Nephron (organoid): ENCODE measurements at regions not wholly inside any gene's neighbourhood (a gene's known extent, or its start where the extent isn't known, plus 50 kb on each side); places are given as distances from the start of the nearest gene placed in this dataset.

ENCODE experiments used
- H3K27ac Mint-ChIP-seq, 3 experiments: 2 replicates each; pipeline ENCODE4 v1.8.0; 2020; ENCODE audit warnings: mixed read lengths in 3 of 3, mild to moderate bottlenecking in 2 of 3, moderate library complexity in 1 of 3
- H3K27me3 Mint-ChIP-seq: 2 replicates; pipeline ENCODE4 v1.8.0; 2021; ENCODE audit warnings: low read depth, mild to moderate bottlenecking, moderate library complexity, mixed read lengths
- H3K36me3 Mint-ChIP-seq: 2 replicates; pipeline ENCODE4 v1.8.0; 2020; ENCODE audit warnings: low read depth, mixed read lengths
- H3K4me1 Mint-ChIP-seq: 2 replicates; pipeline ENCODE4 v1.8.0; 2020; ENCODE audit warnings: mixed read lengths
- H3K4me3 Mint-ChIP-seq, 3 experiments: 2 replicates each; pipeline ENCODE4 v1.8.0; 2020; ENCODE audit warnings: mild to moderate bottlenecking in 3 of 3, mixed read lengths in 3 of 3, moderate library complexity in 2 of 3
- H3K9me3 Mint-ChIP-seq: 2 replicates; pipeline ENCODE4 v1.8.0; 2020; ENCODE audit warnings: mixed read lengths
- TF ChIP-seq, protein P1 (sequence below), 3 experiments: fragments of 200-600 bp; sonication (generic); IDR thresholded peaks; one replicate each; pipeline ENCODE4 v1.5.0; 2021; ENCODE audit warnings: antibody characterized with exemption in 3 of 3; ENCODE audit not compliant: unreplicated experiment in 3 of 3

DNA sequence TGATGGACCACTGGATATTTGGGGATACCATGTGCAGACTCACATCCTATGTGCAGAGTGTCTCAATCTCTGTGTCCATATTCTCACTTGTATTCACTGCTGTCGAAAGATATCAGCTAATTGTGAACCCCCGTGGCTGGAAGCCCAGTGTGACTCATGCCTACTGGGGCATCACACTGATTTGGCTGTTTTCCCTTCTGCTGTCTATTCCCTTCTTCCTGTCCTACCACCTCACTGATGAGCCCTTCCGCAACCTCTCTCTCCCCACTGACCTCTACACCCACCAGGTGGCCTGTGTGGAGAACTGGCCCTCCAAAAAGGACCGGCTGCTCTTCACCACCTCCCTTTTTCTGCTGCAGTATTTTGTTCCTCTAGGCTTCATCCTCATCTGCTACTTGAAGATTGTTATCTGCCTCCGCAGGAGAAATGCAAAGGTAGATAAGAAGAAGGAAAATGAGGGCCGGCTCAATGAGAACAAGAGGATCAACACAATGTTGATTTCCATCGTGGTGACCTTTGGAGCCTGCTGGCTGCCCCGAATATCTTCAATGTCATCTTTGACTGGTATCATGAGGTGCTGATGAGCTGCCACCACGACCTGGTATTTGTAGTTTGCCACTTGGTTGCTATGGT is 54.5 kb upstream of the HNRNPA0 start:
- TF ChIP-seq, protein P1, sequence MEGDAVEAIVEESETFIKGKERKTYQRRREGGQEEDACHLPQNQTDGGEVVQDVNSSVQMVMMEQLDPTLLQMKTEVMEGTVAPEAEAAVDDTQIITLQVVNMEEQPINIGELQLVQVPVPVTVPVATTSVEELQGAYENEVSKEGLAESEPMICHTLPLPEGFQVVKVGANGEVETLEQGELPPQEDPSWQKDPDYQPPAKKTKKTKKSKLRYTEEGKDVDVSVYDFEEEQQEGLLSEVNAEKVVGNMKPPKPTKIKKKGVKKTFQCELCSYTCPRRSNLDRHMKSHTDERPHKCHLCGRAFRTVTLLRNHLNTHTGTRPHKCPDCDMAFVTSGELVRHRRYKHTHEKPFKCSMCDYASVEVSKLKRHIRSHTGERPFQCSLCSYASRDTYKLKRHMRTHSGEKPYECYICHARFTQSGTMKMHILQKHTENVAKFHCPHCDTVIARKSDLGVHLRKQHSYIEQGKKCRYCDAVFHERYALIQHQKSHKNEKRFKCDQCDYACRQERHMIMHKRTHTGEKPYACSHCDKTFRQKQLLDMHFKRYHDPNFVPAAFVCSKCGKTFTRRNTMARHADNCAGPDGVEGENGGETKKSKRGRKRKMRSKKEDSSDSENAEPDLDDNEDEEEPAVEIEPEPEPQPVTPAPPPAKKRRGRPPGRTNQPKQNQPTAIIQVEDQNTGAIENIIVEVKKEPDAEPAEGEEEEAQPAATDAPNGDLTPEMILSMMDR (IDR thresholded peaks at IDR 0.05; ENCODE audit: unreplicated experiment in 3 of 3) = no peak
- H3K9me3 Mint-ChIP-seq = no peaks in the 10 kb centered on the region
- peaks cover 6% of the 10 kb centered on the region for H3K4me1 Mint-ChIP-seq
- H3K27ac Mint-ChIP-seq = no peak overlapping the region
- H3K27me3 Mint-ChIP-seq = peaks cover 9% of the 10 kb centered on the region
- H3K36me3 Mint-ChIP-seq = no peaks in the 10 kb centered on the region
- H3K4me3 Mint-ChIP-seq = no peak overlapping the region

DNA sequence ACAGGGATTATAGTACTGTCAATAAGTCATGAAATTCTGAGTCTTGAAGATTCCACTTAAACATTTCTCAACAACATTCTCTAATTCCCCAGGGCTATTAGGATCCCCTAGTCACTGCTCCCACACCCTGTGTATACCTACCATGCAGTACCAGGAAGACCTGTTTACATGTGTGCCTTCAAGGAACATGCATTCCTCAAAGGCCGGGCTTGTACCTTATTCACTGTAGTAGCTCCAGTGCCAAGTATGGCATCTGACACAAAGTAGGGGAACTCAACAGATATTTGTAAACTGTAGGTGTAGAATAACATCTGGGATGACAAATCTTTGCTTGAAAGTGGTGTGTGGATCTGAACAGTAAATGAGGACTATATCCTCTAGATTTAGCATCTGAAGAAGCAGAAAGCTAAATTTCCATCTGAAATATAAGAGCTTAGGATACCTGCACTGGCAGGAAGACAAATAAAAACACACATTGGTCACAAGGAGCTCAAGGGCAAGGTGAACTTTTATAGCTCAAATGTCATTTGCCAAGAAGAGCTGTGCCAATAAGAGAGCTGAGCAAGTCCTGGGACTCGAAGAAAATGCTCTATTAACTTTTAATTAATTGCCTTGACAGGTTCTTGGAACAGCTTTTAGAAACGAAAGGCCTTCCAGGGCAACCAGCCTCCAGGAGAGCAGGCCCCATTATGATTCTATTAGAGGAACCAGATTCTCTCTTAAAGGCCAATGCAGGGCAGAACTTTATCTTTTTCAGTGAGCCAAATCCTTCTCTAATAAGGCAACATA is 52.3 kb upstream of the MYOT start:
- H3K27ac Mint-ChIP-seq = peak overlapping the region in 1 of 3 experiments; percentile 40
- no peak overlapping the region for H3K4me3 Mint-ChIP-seq
- TF ChIP-seq, protein P1 (IDR thresholded peaks at IDR 0.05; ENCODE audit: unreplicated experiment in 3 of 3) = no peak
- no peaks in the 10 kb centered on the region for H3K4me1 Mint-ChIP-seq
- no peaks in the 10 kb centered on the region for H3K9me3 Mint-ChIP-seq
- peaks cover 3% of the 10 kb centered on the region for H3K27me3 Mint-ChIP-seq
- no peaks in the 10 kb centered on the region for H3K36me3 Mint-ChIP-seq
